ENCODE measurements at regions not wholly inside any gene's neighbourhood (a gene's known extent, or its start where the extent isn't known, plus 50 kb on each side); places are given as distances from the start of the nearest gene placed in this dataset.

DNA sequence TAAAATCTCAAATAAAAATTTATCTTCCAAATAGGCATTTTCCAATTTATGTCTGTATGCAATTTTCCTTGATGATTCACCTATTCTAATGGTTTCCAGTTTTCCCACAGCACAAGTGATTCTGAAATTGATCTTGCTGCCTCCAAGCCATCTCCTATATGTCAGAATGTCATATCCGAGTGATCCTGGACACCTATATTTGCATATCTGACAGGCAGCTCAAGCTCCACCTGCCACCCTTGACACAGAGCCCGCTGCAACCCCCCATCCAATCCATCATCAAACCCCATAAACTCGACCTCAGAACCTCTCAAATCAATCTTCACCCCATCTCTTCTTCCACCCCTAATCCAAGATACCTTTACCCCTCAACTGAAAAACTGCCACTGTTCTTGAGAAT is 579.5 kb downstream of the EPHB1 start:
- no peak for TF ChIP-seq FOXP2 (optimal IDR thresholded peaks at IDR 0.05; ENCODE audit: control extremely low read depth, extremely low read length, insufficient read depth)
- no peak for TF ChIP-seq POLR2AphosphoS5 (IDR thresholded peaks at IDR 0.05; ENCODE audit: borderline replicate concordance, low read depth, low read length)
- no peak for TF ChIP-seq EZH2 (IDR thresholded peaks at IDR 0.05)

Measured in SK-N-MC (cell line).